ENCODE measurements at regions not wholly inside any gene's neighbourhood (a gene's known extent, or its start where the extent isn't known, plus 50 kb on each side); places are given as distances from the start of the nearest gene placed in this dataset.

GRCh38 chr7:46494028-46494427 lies 573.0 kb upstream of the IGFBP3 start:
- TF ChIP-seq TAF1 (IDR thresholded peaks at IDR 0.05; ENCODE audit: borderline replicate concordance, low read depth, low read length) (no peak), SIX5 (IDR thresholded peaks at IDR 0.05; ENCODE audit: low read depth, low read length, severe bottlenecking) (no peak), SPI1 (IDR thresholded peaks at IDR 0.05; ENCODE audit: borderline replicate concordance, insufficient read depth, low read depth, low read length) (no peak), NFXL1 (IDR thresholded peaks at IDR 0.05; ENCODE audit: borderline replicate concordance) (no peak)
- TF ChIP-seq, protein P1, sequence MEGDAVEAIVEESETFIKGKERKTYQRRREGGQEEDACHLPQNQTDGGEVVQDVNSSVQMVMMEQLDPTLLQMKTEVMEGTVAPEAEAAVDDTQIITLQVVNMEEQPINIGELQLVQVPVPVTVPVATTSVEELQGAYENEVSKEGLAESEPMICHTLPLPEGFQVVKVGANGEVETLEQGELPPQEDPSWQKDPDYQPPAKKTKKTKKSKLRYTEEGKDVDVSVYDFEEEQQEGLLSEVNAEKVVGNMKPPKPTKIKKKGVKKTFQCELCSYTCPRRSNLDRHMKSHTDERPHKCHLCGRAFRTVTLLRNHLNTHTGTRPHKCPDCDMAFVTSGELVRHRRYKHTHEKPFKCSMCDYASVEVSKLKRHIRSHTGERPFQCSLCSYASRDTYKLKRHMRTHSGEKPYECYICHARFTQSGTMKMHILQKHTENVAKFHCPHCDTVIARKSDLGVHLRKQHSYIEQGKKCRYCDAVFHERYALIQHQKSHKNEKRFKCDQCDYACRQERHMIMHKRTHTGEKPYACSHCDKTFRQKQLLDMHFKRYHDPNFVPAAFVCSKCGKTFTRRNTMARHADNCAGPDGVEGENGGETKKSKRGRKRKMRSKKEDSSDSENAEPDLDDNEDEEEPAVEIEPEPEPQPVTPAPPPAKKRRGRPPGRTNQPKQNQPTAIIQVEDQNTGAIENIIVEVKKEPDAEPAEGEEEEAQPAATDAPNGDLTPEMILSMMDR (IDR thresholded peaks at IDR 0.05 in 2 of 3, conservative IDR thresholded peaks at IDR 0.05 in 1 of 3; ENCODE audit: control insufficient read depth in 2 of 3, extremely low read depth in 1 of 3, insufficient read depth in 1 of 3, low read depth in 3 of 3, low read length in 3 of 3): no peak
- TF ChIP-seq, protein P2, sequence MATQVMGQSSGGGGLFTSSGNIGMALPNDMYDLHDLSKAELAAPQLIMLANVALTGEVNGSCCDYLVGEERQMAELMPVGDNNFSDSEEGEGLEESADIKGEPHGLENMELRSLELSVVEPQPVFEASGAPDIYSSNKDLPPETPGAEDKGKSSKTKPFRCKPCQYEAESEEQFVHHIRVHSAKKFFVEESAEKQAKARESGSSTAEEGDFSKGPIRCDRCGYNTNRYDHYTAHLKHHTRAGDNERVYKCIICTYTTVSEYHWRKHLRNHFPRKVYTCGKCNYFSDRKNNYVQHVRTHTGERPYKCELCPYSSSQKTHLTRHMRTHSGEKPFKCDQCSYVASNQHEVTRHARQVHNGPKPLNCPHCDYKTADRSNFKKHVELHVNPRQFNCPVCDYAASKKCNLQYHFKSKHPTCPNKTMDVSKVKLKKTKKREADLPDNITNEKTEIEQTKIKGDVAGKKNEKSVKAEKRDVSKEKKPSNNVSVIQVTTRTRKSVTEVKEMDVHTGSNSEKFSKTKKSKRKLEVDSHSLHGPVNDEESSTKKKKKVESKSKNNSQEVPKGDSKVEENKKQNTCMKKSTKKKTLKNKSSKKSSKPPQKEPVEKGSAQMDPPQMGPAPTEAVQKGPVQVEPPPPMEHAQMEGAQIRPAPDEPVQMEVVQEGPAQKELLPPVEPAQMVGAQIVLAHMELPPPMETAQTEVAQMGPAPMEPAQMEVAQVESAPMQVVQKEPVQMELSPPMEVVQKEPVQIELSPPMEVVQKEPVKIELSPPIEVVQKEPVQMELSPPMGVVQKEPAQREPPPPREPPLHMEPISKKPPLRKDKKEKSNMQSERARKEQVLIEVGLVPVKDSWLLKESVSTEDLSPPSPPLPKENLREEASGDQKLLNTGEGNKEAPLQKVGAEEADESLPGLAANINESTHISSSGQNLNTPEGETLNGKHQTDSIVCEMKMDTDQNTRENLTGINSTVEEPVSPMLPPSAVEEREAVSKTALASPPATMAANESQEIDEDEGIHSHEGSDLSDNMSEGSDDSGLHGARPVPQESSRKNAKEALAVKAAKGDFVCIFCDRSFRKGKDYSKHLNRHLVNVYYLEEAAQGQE (IDR thresholded peaks at IDR 0.05; ENCODE audit: low read depth, low read length): no peak
